Kidney (tissue), 13 donors: ENCODE measurements at regions not wholly inside any gene's neighbourhood (a gene's known extent, or its start where the extent isn't known, plus 50 kb on each side); places are given as distances from the start of the nearest gene placed in this dataset.
"Not testable (repeated sequence)": the region's sequence is repeated elsewhere in the genome, so short reads cannot be mapped to it uniquely, and the experiment has no call there.

Source experiments
- DNase-seq, 5 donors: peaks; one replicate each; pipeline ENCODE4 v3.0.0-alpha.2; 2013 to 2020
- FAIRE-seq: peaks from 2 replicates; lab custom pipeline; 2012; peaks lifted over from hg19 to GRCh38; lab: Jason Lieb, UNC
- H3K27ac ChIP-seq, 2 donors: one replicate each; pipeline ENCODE4 v1.7.0; 2013; ENCODE audit warnings: low read depth in 2 of 2, low read length in 2 of 2, inconsistent platforms in 1 of 2
- H3K27me3 ChIP-seq: one replicate; pipeline ENCODE4 v1.7.1; 2013; ENCODE audit warnings: low read length, inconsistent platforms; ENCODE audit not compliant: control insufficient read depth, insufficient read depth
- H3K36me3 ChIP-seq, 3 donors: one replicate each; pipeline versions ENCODE4 v1.7.0 to v1.7.1; 2013; ENCODE audit warnings: low read length in 3 of 3, control low read depth in 1 of 3, inconsistent platforms in 1 of 3; ENCODE audit not compliant: insufficient read depth in 3 of 3, control insufficient read depth in 2 of 3
- H3K4me1 ChIP-seq, 3 donors: one replicate each; pipeline versions ENCODE4 v1.7.0 to v1.7.1; 2013; ENCODE audit warnings: low read length in 3 of 3, inconsistent platforms in 1 of 3, low read depth in 1 of 3; ENCODE audit not compliant: control insufficient read depth in 2 of 3, insufficient read depth in 2 of 3
- H3K4me3 ChIP-seq, 3 donors: one replicate each; pipeline versions ENCODE4 v1.7.0 to v1.8.1; 2013; ENCODE audit warnings: low read length in 3 of 3, control low read depth in 1 of 3, inconsistent platforms in 1 of 3
- H3K9ac ChIP-seq, 3 donors: one replicate each; pipeline versions ENCODE4 v1.7.0 to v1.7.1; 2013; ENCODE audit warnings: low read length in 3 of 3, control low read depth in 1 of 3, inconsistent platforms in 1 of 3
- H3K9me3 ChIP-seq, 3 donors: one replicate each; pipeline versions ENCODE4 v1.7.0 to v1.7.1; 2013; ENCODE audit warnings: low read length in 3 of 3, control low read depth in 1 of 3, inconsistent platforms in 1 of 3; ENCODE audit not compliant: control insufficient read depth in 2 of 3, insufficient read depth in 1 of 3
- CTCF ChIP-seq: IDR thresholded peaks from 3 replicates; pipeline ENCODE4 v1.5.1; 2012; ENCODE audit warnings: mild to moderate bottlenecking, moderate library complexity, borderline replicate concordance; ENCODE audit not compliant: insufficient read depth; ENCODE audit errors: extremely low read depth
- intact Hi-C: fragments of 100-400 bp; cut with DNase I; formaldehyde crosslinking; loops from one replicate; pipeline ENCODE4 v1.11.1; 2022
- donor health status: control.
- donor health status: control.
- donor health status: control.
- donor health status: control.
- donor health status: control.
- donor health status: DM: yes; HTN: yes; CAD: no.
- donor health status: Normal renal cell carcinoma (clear cell type).

DNA sequence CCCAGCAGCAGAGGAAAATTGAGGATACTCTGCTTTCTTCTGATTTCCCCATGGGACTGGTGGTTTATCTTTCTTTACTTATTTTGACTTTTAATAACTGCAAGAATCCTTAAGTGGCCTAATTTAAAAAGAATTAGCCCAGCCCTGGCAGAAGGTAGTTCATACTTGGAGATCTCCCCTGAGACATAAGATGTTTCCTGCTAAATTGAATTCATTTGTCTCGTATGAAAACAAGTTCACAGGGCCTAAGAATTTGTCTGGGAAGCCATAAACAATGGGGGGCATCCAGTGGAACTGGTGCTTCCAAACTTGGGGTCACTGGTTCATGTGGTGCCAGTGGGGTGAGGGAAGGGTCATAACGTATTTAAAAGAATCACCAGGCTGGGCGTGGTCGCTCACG lies 283.1 kb upstream of the RASGRP1 start:
- no peak overlapping the region for H3K27ac ChIP-seq
- no peaks in the 10 kb centered on the region for H3K27me3 ChIP-seq
- TF ChIP-seq CTCF = no peak
- no peaks in the 10 kb centered on the region for H3K36me3 ChIP-seq
- intact Hi-C loops = no loop called here
- DNase-seq (no peak), FAIRE-seq (no peak)
- H3K4me1 ChIP-seq = peaks cover 2 to 6% (median 4%) of the 10 kb centered on the region in 3 donors
- no peak overlapping the region for H3K4me3 ChIP-seq
- no peaks in the 10 kb centered on the region for H3K9me3 ChIP-seq
- H3K9ac ChIP-seq = no peak overlapping the region

DNA sequence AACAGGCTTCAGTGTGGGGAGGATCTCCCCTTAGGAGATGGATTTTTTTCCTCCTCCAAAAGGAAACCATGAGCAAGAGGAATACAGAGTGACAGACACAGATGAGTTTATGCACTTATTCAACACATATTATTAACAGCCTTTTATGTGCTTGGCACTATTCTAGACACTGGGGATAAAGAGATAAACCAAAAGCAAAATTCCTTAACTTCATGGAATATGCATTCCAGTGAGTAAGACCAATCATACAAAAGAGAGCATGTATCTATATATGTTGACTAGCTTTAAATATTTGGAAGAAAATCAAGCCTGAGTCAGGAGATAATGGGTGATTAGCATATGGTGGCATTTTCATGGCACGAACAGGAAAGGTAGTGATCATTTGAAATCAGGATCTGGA lies 284.4 kb upstream of the RASGRP1 start:
- DNase-seq (no peak), FAIRE-seq (no peak)
- Histone ChIP-seq H3K4me1 (peaks cover 2 to 6% (median 4%) of the 10 kb centered on the region in 3 donors), H3K36me3 (no peaks in the 10 kb centered on the region), H3K9ac (no peak overlapping the region), H3K4me3 (no peak overlapping the region), H3K27me3 (no peaks in the 10 kb centered on the region), H3K9me3 (no peaks in the 10 kb centered on the region), H3K27ac (no peak overlapping the region)
- intact Hi-C loops = no loop called here
- no peak for TF ChIP-seq CTCF

DNA sequence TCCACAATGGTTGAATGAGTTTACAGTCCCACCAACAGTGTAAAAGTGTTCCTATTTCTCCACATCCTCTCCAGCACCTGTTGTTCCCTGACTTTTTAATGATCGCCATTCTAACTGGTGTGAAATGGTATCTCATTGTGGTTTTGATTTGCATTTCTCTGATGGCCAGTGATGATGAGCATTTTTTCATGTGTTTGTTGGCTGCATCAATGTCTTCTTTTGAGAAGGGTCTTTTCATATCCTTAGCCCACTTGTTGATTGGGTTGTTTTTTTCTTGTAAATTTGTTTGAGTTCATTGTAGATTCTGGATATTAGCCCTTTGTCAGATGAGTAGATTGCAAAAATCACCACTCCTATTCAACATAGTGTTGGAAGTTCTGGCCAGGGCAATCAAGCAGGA lies 287.6 kb upstream of the RASGRP1 start:
- FAIRE-seq, H3K9me3 ChIP-seq, H3K27ac ChIP-seq, H3K9ac ChIP-seq, DNase-seq, H3K36me3 ChIP-seq, H3K4me3 ChIP-seq, H3K4me1 ChIP-seq, H3K27me3 ChIP-seq, intact Hi-C loops: not testable (repeated sequence)

GRCh38 chr15:38853608-38854007 lies 289.0 kb upstream of the RASGRP1 start:
- Histone ChIP-seq H3K9ac (no peak overlapping the region), H3K27ac (no peak overlapping the region), H3K27me3 (no peaks in the 10 kb centered on the region), H3K4me1 (no peaks in the 10 kb centered on the region), H3K36me3 (no peaks in the 10 kb centered on the region), H3K9me3 (no peaks in the 10 kb centered on the region), H3K4me3 (no peak overlapping the region)
- DNase-seq (no peak), FAIRE-seq (no peak)
- TF ChIP-seq CTCF = peak; percentile 28
- intact Hi-C loops = no loop called here
